Body of pancreas (tissue), 4 donors: ENCODE measurements at regions not wholly inside any gene's neighbourhood (a gene's known extent, or its start where the extent isn't known, plus 50 kb on each side); places are given as distances from the start of the nearest gene placed in this dataset.

Experiments
- ATAC-seq: fragments of 150-250 bp; one replicate; pipeline ENCODE4 v1.9.1; 2016
- DNase-seq, 4 donors: peaks; one replicate each; pipeline ENCODE4 v3.0.0-alpha.2; 2019
- H3K27ac ChIP-seq, 4 donors: fragments of 200-600 bp; sonication (generic); 1 replicate in 3 of 4; 2 replicates in 1 of 4; pipeline versions ENCODE4 v1.5.1 to v1.6.1; 2016 to 2019; ENCODE audit warnings: mild to moderate bottlenecking in 1 of 4, mixed read lengths in 1 of 4, moderate library complexity in 1 of 4
- H3K27me3 ChIP-seq, 2 donors: fragments of 200-600 bp; sonication (generic); one replicate each; pipeline ENCODE4 v1.6.0; 2016; ENCODE audit warnings: mild to moderate bottlenecking in 1 of 2
- H3K36me3 ChIP-seq, 2 donors: fragments of 200-600 bp; sonication (generic); replicated peaks in 1 of 2; 2 replicates each; pipeline ENCODE4 v1.5.1; 2016; ENCODE audit warnings: low read depth in 2 of 2; ENCODE audit not compliant: insufficient read depth in 1 of 2
- H3K4me1 ChIP-seq: fragments of 200-600 bp; sonication (generic); one replicate; pipeline ENCODE4 v1.6.0; 2016
- H3K4me3 ChIP-seq, 2 donors: fragments of 200-600 bp; sonication (generic); 1 replicate in 1 of 2; 2 replicates in 1 of 2; pipeline ENCODE4 v1.5.1; 2016 to 2019
- H3K9me3 ChIP-seq, 3 donors: fragments of 200-600 bp; sonication (generic); 1 replicate in 2 of 3; 2 replicates in 1 of 3; pipeline ENCODE4 v1.5.1; 2016
- POLR2A ChIP-seq, 3 donors: fragments of 450-650 bp; IDR thresholded peaks; one replicate each; pipeline ENCODE4 v1.6.1; 2016; ENCODE audit warnings: antibody characterized with exemption in 3 of 3, mild to moderate bottlenecking in 2 of 3
- WGBS, 2 donors: methylation state at CpG; one replicate each; pipeline ENCODE4 v1.1.5; 2017; 5-methylcytosine and 5-hydroxymethylcytosine counted together
- intact Hi-C: fragments of 100-400 bp; cut with DNase I; formaldehyde crosslinking; loops from one replicate; pipeline ENCODE4 v1.15.1; 2023
- TF ChIP-seq, protein P1 (sequence below), 7 experiments: fragments of 450-650 bp in 4 of 7; fragments of 200-600 bp in 3 of 7; sonication (generic) in 3 of 7; IDR thresholded peaks; one replicate each; pipeline ENCODE4 v1.5.1; 2016 to 2019; ENCODE audit warnings: antibody characterized with exemption in 7 of 7

DNA sequence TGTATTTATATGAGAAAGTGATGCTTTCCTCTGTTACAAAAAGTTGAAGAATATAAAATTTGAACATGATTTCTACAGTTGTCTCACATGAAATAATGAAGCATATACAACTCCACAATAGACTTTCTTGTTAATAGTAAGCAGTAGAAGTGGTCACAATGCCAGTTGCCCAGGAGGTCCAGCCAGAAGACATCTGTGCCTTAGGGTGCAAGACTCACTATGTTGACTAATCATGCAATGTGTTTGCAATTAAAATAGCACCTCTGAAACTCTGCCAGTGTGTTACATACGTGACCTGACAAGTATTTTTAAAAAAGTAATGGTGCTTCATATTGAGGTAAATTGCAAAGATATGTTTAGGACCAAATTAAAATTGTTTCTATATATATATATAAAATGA lies 547.2 kb downstream of the ETV1 start:
- 35 to 46% methylated on average over 1 of the region's 1 CpG for WGBS, 2 donors
- intact Hi-C loops, result no loop called here
- no peak overlapping the region for H3K27ac ChIP-seq
- TF ChIP-seq POLR2A (IDR thresholded peaks at IDR 0.05), result no peak
- TF ChIP-seq, protein P1, sequence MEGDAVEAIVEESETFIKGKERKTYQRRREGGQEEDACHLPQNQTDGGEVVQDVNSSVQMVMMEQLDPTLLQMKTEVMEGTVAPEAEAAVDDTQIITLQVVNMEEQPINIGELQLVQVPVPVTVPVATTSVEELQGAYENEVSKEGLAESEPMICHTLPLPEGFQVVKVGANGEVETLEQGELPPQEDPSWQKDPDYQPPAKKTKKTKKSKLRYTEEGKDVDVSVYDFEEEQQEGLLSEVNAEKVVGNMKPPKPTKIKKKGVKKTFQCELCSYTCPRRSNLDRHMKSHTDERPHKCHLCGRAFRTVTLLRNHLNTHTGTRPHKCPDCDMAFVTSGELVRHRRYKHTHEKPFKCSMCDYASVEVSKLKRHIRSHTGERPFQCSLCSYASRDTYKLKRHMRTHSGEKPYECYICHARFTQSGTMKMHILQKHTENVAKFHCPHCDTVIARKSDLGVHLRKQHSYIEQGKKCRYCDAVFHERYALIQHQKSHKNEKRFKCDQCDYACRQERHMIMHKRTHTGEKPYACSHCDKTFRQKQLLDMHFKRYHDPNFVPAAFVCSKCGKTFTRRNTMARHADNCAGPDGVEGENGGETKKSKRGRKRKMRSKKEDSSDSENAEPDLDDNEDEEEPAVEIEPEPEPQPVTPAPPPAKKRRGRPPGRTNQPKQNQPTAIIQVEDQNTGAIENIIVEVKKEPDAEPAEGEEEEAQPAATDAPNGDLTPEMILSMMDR (IDR thresholded peaks at IDR 0.05), result no peak
- no peak overlapping the region for H3K4me3 ChIP-seq
- no peak for DNase-seq
- no peaks in the 10 kb centered on the region for H3K36me3 ChIP-seq
- H3K4me1 ChIP-seq, result no peaks in the 10 kb centered on the region
- no peaks in the 10 kb centered on the region for H3K9me3 ChIP-seq
- ATAC-seq, result no peak
- H3K27me3 ChIP-seq, result no peaks in the 10 kb centered on the region

DNA sequence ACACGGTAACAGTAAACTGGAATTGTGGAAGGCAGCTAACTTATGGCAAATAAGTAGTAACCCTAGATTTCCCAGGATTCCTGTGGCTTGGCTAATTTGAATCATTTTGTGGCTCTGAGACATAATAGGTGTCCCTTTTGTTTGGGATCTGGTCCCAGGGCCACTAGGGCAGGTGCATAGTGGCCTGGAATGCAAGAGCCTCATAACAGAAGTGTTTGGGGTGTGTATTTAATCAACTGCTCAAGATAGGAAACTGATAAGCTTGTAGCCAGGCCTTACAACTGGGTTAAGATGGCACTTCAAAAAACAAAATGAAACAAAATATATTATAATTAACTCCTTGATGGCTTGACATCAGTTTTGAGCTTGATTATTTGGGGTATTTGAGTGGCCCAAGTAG lies 541.8 kb downstream of the ETV1 start:
- Histone ChIP-seq H3K27me3 (no peaks in the 10 kb centered on the region), H3K4me3 (no peak overlapping the region), H3K9me3 (no peaks in the 10 kb centered on the region), H3K4me1 (no peaks in the 10 kb centered on the region), H3K36me3 (no peaks in the 10 kb centered on the region), H3K27ac (no peak overlapping the region)
- TF ChIP-seq, protein P1 (IDR thresholded peaks at IDR 0.05), result no peak
- no peak for TF ChIP-seq POLR2A (IDR thresholded peaks at IDR 0.05)
- no peak for ATAC-seq
- no peak for DNase-seq
- WGBS, 2 donors, result 73 to 93% methylated on average over 1 of the region's 1 CpG
- intact Hi-C loops, result no loop called here

DNA sequence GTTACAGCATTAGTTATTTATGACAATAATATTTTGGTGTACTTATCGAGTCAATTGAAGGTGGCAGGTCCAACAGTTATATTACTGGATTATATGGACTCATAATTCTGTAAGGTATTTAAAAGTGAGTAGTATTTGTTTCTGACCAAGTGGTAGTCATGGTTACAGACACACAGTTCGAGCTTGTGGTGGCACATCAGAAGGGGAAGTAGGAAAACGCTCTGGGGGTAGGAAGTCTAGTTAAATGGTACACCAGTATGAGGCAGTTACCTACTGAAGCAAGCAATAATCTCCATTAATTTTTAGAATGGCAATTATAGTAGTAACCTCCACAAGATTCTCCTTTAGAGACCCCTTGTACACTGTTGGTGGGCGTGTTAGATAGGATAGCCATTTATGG lies 541.2 kb downstream of the ETV1 start:
- no peaks in the 10 kb centered on the region for H3K36me3 ChIP-seq
- intact Hi-C loops, result no loop called here
- DNase-seq (no peak), ATAC-seq (no peak)
- WGBS, 2 donors, result 54 to 59% methylated on average over 4 of the region's 4 CpGs
- H3K4me1 ChIP-seq, result no peaks in the 10 kb centered on the region
- H3K27me3 ChIP-seq, result no peaks in the 10 kb centered on the region
- H3K4me3 ChIP-seq, result no peak overlapping the region
- no peak overlapping the region for H3K27ac ChIP-seq
- TF ChIP-seq POLR2A (IDR thresholded peaks at IDR 0.05), result no peak
- TF ChIP-seq, protein P1 (IDR thresholded peaks at IDR 0.05), result no peak
- no peaks in the 10 kb centered on the region for H3K9me3 ChIP-seq

DNA sequence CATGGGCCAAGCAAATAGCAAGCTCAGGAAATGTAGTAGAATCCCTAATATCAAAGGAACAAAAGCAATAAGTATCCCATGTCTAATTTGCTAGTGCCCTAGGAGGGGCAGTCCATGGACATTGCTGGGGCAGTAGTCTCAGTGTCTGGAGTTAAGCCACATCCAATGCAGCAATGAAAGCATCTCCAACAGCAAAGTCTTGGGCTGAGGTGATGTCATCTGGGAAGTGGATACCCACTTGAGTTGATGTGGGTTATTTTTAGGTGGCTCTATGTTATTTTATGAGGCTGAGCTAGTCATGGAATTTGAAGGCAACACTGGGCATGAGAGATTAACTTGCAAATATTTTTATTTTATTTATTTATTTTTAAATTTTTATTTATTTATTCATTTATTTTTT lies 540.0 kb downstream of the ETV1 start:
- DNase-seq (no peak), ATAC-seq (no peak)
- H3K27ac ChIP-seq, result no peak overlapping the region
- no peaks in the 10 kb centered on the region for H3K4me1 ChIP-seq
- H3K36me3 ChIP-seq, result no peaks in the 10 kb centered on the region
- intact Hi-C loops, result no loop called here
- H3K9me3 ChIP-seq, result no peaks in the 10 kb centered on the region
- no peak for TF ChIP-seq POLR2A (IDR thresholded peaks at IDR 0.05)
- TF ChIP-seq, protein P1 (IDR thresholded peaks at IDR 0.05), result no peak
- no peak overlapping the region for H3K4me3 ChIP-seq
- H3K27me3 ChIP-seq, result no peaks in the 10 kb centered on the region

DNA sequence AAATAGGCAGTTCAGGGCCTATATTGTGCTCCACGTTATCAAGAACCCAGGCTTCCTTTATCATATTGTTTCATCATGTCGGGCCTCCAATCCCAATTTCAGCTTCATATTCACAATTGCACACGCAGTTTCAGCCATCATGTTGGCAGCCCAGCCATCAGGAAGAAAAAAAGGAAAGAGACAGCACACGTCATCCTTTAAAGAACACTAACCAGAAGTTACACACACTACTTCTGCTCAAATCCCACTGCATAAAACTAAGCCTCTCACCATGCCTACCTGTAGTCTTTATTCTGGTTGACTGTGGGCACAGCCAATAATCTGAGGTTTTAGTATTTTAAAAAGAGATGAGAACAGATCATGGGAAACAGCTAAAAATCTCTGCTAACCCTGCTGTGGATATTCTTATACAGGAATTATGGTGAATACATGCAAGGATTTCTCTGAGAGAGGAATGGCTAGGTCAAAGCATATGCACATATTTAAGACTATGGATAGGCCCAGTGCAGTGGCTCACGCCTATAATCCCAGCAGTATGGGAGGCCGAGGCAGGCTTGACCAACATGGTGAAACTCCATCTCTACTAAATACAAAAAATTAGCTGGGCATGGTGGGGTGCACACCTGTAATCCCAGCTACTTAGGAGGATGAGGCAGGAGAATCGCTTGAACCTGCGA lies 534.4 kb downstream of the ETV1 start:
- no peaks in the 10 kb centered on the region for H3K27me3 ChIP-seq
- DNase-seq (no peak), ATAC-seq (no peak)
- intact Hi-C loops, result no loop called here
- 81% methylated on average over 8 of the region's 8 CpGs for WGBS, 2 donors
- no peaks in the 10 kb centered on the region for H3K9me3 ChIP-seq
- H3K27ac ChIP-seq, result no peak overlapping the region
- H3K36me3 ChIP-seq, result no peaks in the 10 kb centered on the region
- H3K4me3 ChIP-seq, result no peak overlapping the region
- no peak for TF ChIP-seq POLR2A (IDR thresholded peaks at IDR 0.05)
- TF ChIP-seq, protein P1 (IDR thresholded peaks at IDR 0.05), result no peak
- H3K4me1 ChIP-seq, result no peaks in the 10 kb centered on the region
